ENCODE measurements at regions not wholly inside any gene's neighbourhood (a gene's known extent, or its start where the extent isn't known, plus 50 kb on each side); places are given as distances from the start of the nearest gene placed in this dataset.

DNA sequence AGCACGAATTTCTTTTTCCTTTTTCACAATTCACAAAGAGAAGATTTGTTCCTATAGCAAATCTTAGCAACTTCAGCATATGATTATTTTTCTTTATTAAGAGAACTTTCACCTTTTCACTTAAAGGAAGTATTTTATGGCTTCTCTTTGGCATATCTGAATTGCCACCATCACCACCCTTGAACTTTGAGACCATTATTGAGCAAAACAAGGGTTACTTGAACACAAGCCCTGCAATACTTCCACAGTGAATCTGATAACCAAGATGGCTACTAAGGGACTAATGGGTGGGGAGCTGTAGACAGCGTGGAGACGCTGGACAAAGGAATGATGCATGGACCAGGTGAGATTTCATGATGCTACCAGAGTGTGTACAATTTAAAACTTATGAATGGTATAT lies 815.0 kb downstream of the LRRIQ3 start:
- TF ChIP-seq, protein P1, sequence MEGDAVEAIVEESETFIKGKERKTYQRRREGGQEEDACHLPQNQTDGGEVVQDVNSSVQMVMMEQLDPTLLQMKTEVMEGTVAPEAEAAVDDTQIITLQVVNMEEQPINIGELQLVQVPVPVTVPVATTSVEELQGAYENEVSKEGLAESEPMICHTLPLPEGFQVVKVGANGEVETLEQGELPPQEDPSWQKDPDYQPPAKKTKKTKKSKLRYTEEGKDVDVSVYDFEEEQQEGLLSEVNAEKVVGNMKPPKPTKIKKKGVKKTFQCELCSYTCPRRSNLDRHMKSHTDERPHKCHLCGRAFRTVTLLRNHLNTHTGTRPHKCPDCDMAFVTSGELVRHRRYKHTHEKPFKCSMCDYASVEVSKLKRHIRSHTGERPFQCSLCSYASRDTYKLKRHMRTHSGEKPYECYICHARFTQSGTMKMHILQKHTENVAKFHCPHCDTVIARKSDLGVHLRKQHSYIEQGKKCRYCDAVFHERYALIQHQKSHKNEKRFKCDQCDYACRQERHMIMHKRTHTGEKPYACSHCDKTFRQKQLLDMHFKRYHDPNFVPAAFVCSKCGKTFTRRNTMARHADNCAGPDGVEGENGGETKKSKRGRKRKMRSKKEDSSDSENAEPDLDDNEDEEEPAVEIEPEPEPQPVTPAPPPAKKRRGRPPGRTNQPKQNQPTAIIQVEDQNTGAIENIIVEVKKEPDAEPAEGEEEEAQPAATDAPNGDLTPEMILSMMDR (IDR thresholded peaks at IDR 0.05; ENCODE audit: borderline replicate concordance, extremely low read depth, low read length, poor library complexity, severe bottlenecking) = no peak
- no peak for TF ChIP-seq EZH2 (IDR thresholded peaks at IDR 0.05; ENCODE audit: borderline replicate concordance, low read depth, low read length, severe bottlenecking)
